DOHH2 (cell line): ENCODE measurements at regions not wholly inside any gene's neighbourhood (a gene's known extent, or its start where the extent isn't known, plus 50 kb on each side); places are given as distances from the start of the nearest gene placed in this dataset.

Source experiments
- H3F3A ChIP-seq: fragments of 200-600 bp; sonication (generic), shearing (Covaris generic); 2 replicates; pipeline ENCODE4 v1.6.0; 2016; ENCODE audit warnings: antibody characterized with exemption, mild to moderate bottlenecking; ENCODE audit not compliant: control insufficient read depth, insufficient read depth
- H3K27ac ChIP-seq: fragments of 200-600 bp; sonication (generic); 2 replicates; pipeline ENCODE4 v1.5.1; 2014; ENCODE audit warnings: low read depth, mild to moderate bottlenecking, low read length, moderate library complexity
- H3K27me3 ChIP-seq: fragments of 200-600 bp; sonication (generic); 2 replicates; pipeline ENCODE4 v1.6.1; 2014; ENCODE audit warnings: mild to moderate bottlenecking, low read length, mixed read lengths; ENCODE audit not compliant: control insufficient read depth
- H3K36me3 ChIP-seq: fragments of 200-600 bp; sonication (generic); 2 replicates; pipeline ENCODE4 v1.6.1; 2014; ENCODE audit warnings: mild to moderate bottlenecking, low read length, moderate library complexity, mixed read lengths; ENCODE audit not compliant: control insufficient read depth
- H3K4me1 ChIP-seq: fragments of 200-600 bp; sonication (generic); 2 replicates; pipeline ENCODE4 v1.6.1; 2014; ENCODE audit warnings: mild to moderate bottlenecking, low read length, mixed read lengths; ENCODE audit not compliant: control insufficient read depth
- H3K4me2 ChIP-seq: fragments of 200-600 bp; sonication (generic); 2 replicates; pipeline ENCODE4 v1.6.0; 2014; ENCODE audit warnings: mild to moderate bottlenecking, low read length, moderate library complexity
- H3K4me3 ChIP-seq: fragments of 200-600 bp; sonication (generic); 2 replicates; pipeline ENCODE4 v1.5.1; 2014; ENCODE audit warnings: mild to moderate bottlenecking, low read length, mixed read lengths
- H3K79me2 ChIP-seq: fragments of 200-600 bp; sonication (generic); 2 replicates; pipeline ENCODE4 v1.6.1; 2014; ENCODE audit warnings: mild to moderate bottlenecking, low read length, mixed read lengths; ENCODE audit not compliant: control insufficient read depth
- H3K9me2 ChIP-seq: fragments of 200-600 bp; sonication (generic); replicated peaks from 2 replicates; pipeline ENCODE4 v1.6.1; 2014; ENCODE audit warnings: mild to moderate bottlenecking, low read length, mixed read lengths; ENCODE audit not compliant: control insufficient read depth
- H3K9me3 ChIP-seq: fragments of 200-600 bp; sonication (generic); 2 replicates; pipeline ENCODE4 v1.6.1; 2014; ENCODE audit warnings: antibody characterized with exemption, low read length, mixed read lengths; ENCODE audit not compliant: control insufficient read depth, insufficient read depth
- H4K20me1 ChIP-seq: fragments of 200-600 bp; sonication (generic); 2 replicates; pipeline ENCODE4 v1.6.0; 2014; ENCODE audit warnings: low read depth, mild to moderate bottlenecking, antibody characterized with exemption, low read length, moderate library complexity; ENCODE audit not compliant: control insufficient read depth, insufficient read depth
- EZH2phosphoT487 ChIP-seq: fragments of 200-600 bp; sonication (generic); IDR thresholded peaks from 2 replicates; pipeline ENCODE4 v1.6.1; 2017; ENCODE audit warnings: borderline replicate concordance, mild to moderate bottlenecking, antibody characterized with exemption, low read length, moderate library complexity, mixed read lengths
- TF ChIP-seq, protein P1 (sequence below): fragments of 200-600 bp; sonication (generic); IDR thresholded peaks from one replicate; pipeline ENCODE4 v1.5.1; 2014; ENCODE audit warnings: antibody characterized with exemption, mild to moderate bottlenecking, low read depth, low read length; ENCODE audit not compliant: poor library complexity, severe bottlenecking

DNA sequence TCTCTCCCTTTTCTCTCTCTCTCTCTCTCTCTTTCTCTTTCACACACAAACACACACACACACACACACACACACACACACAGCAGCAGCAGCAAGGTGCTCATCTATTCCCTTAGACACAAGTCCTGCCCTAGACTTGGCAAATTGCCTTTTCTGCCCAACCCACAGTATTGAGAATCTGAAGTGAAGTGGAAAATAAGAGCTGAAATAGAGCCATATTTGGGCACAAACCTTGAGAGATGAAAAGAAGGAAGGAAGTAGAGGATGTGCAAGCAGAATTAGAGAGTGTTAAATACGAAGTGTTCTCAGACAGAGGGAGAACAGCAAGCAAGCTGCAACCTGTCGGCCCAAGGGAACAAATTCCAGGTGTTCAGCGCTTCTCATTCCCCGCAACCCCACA is 557.5 kb upstream of the NOX3 start:
- Histone ChIP-seq H4K20me1 (no peaks in the 10 kb centered on the region), H3K79me2 (no peaks in the 10 kb centered on the region), H3K27me3 (no peaks in the 10 kb centered on the region), H3K9me3 (no peaks in the 10 kb centered on the region; the same call in 1 of the 2 replicates), H3K9me2 (no peaks in the 10 kb centered on the region), H3K36me3 (no peaks in the 10 kb centered on the region), H3K27ac (no peak overlapping the region), H3K4me2 (no peak overlapping the region), H3K4me3 (no peak overlapping the region), H3F3A (no peaks in the 10 kb centered on the region), H3K4me1 (0 out of 2 replicates have a peak, but pooled peaks cover 3% of the 10 kb centered on the region)
- TF ChIP-seq, protein P1, sequence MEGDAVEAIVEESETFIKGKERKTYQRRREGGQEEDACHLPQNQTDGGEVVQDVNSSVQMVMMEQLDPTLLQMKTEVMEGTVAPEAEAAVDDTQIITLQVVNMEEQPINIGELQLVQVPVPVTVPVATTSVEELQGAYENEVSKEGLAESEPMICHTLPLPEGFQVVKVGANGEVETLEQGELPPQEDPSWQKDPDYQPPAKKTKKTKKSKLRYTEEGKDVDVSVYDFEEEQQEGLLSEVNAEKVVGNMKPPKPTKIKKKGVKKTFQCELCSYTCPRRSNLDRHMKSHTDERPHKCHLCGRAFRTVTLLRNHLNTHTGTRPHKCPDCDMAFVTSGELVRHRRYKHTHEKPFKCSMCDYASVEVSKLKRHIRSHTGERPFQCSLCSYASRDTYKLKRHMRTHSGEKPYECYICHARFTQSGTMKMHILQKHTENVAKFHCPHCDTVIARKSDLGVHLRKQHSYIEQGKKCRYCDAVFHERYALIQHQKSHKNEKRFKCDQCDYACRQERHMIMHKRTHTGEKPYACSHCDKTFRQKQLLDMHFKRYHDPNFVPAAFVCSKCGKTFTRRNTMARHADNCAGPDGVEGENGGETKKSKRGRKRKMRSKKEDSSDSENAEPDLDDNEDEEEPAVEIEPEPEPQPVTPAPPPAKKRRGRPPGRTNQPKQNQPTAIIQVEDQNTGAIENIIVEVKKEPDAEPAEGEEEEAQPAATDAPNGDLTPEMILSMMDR, result no peak

- no peak for TF ChIP-seq EZH2phosphoT487
- TF ChIP-seq, protein P1, result no peak
- no peaks in the 10 kb centered on the region for H3F3A ChIP-seq
- no peaks in the 10 kb centered on the region for H3K79me2 ChIP-seq
These were observed 554.0 kb upstream of the NOX3 start for GRCh38 chr6:156009656-156010055.

DNA sequence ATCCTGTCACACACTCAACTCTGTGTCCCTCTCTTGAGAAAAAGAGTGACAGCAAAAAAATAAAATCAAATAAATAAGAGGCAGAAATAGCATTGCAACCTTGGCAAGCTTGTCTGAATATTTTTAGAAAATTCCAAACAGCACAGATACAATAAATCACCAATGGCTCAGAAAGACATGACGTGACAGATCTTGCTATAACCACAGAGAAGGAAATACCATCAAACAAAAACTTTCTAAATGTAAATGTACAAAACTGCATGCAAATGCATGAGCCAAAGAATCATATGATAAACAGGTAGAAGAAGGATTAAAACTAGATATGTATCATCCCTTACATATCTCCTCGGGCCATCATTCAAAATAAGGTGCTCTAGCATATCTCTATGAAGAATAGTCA is 549.2 kb upstream of the NOX3 start:
- H3K4me2 ChIP-seq, result no peak overlapping the region
- H4K20me1 ChIP-seq, result no peaks in the 10 kb centered on the region
- no peaks in the 10 kb centered on the region for H3F3A ChIP-seq
- H3K9me3 ChIP-seq, result no peaks in the 10 kb centered on the region
- no peak overlapping the region for H3K4me3 ChIP-seq
- no peaks in the 10 kb centered on the region for H3K36me3 ChIP-seq
- TF ChIP-seq, protein P1, result no peak
- TF ChIP-seq EZH2phosphoT487, result no peak
- no peaks in the 10 kb centered on the region for H3K79me2 ChIP-seq
- no peaks in the 10 kb centered on the region for H3K27me3 ChIP-seq
- no peak overlapping the region for H3K27ac ChIP-seq
- no peaks in the 10 kb centered on the region for H3K9me2 ChIP-seq
- H3K4me1 ChIP-seq, result no peaks in the 10 kb centered on the region

More at GRCh38 chr6:156009656-156010055, 554.0 kb upstream of the NOX3 start:
- H3K27me3 ChIP-seq, result no peaks in the 10 kb centered on the region
- no peak overlapping the region for H3K4me3 ChIP-seq
- 0 out of 2 replicates have a peak, but pooled peaks cover 3% of the 10 kb centered on the region for H3K4me1 ChIP-seq
- no peaks in the 10 kb centered on the region for H3K9me2 ChIP-seq
- no peak overlapping the region for H3K4me2 ChIP-seq
- no peak overlapping the region for H3K27ac ChIP-seq
- no peaks in the 10 kb centered on the region for H4K20me1 ChIP-seq
- no peaks in the 10 kb centered on the region for H3K9me3 ChIP-seq
- no peaks in the 10 kb centered on the region for H3K36me3 ChIP-seq

- TF ChIP-seq, protein P1, result no peak
- TF ChIP-seq EZH2phosphoT487, result no peak
- H3K9me3 ChIP-seq, result no peaks in the 10 kb centered on the region; the same call in 1 of the 2 replicates
These were observed 540.5 kb upstream of the NOX3 start for GRCh38 chr6:155996151-155996550.

More at GRCh38 chr6:155996151-155996550, 540.5 kb upstream of the NOX3 start:
- Histone ChIP-seq H3K27me3 (no peaks in the 10 kb centered on the region), H3K27ac (no peak overlapping the region), H3K4me1 (no peaks in the 10 kb centered on the region), H3K36me3 (no peaks in the 10 kb centered on the region), H3K4me3 (no peak overlapping the region), H3K9me2 (no peaks in the 10 kb centered on the region), H4K20me1 (no peaks in the 10 kb centered on the region), H3K79me2 (no peaks in the 10 kb centered on the region), H3K4me2 (no peak overlapping the region), H3F3A (no peaks in the 10 kb centered on the region)
